ENCODE measurements at regions not wholly inside any gene's neighbourhood (a gene's known extent, or its start where the extent isn't known, plus 50 kb on each side); places are given as distances from the start of the nearest gene placed in this dataset.
"Not testable (repeated sequence)": the region's sequence is repeated elsewhere in the genome, so short reads cannot be mapped to it uniquely, and the experiment has no call there.

GRCh38 chr10:63843107-63843506 lies 321.9 kb downstream of the REEP3 start:
- DNase-seq (ENCODE audit: low read depth, low spot score): no peak

- DNase-seq (ENCODE audit: low read depth, low spot score): not testable (repeated sequence)
Measured at GRCh38 chr10:63848871-63849270, 327.7 kb downstream of the REEP3 start.

- DNase-seq (ENCODE audit: low read depth, low spot score): no peak
Measured at GRCh38 chr10:63862860-63863259, 341.7 kb downstream of the REEP3 start.

GRCh38 chr10:63865210-63865609 lies 344.0 kb downstream of the REEP3 start:
- no peak for DNase-seq (ENCODE audit: low read depth, low spot score)

GRCh38 chr10:63866075-63866746 lies 345.0 kb downstream of the REEP3 start:
- DNase-seq (ENCODE audit: low read depth, low spot score): no peak

GRCh38 chr10:63866747-63867140 lies 345.5 kb downstream of the REEP3 start:
- no peak for DNase-seq (ENCODE audit: low read depth, low spot score)

- no peak for DNase-seq (ENCODE audit: low read depth, low spot score)
Measured at GRCh38 chr10:63878428-63878827, 357.2 kb downstream of the REEP3 start.

GRCh38 chr10:63883861-63884260 lies 362.7 kb downstream of the REEP3 start:
- DNase-seq (ENCODE audit: low read depth, low spot score): no peak

GRCh38 chr10:63884426-63884825 lies 363.2 kb downstream of the REEP3 start:
- DNase-seq (ENCODE audit: low read depth, low spot score): no peak

- DNase-seq (ENCODE audit: low read depth, low spot score): no peak
Measured at GRCh38 chr10:63885156-63885555, 364.0 kb downstream of the REEP3 start.

- no peak for DNase-seq (ENCODE audit: low read depth, low spot score)
Measured at GRCh38 chr10:63886281-63887022, 365.3 kb downstream of the REEP3 start.

GRCh38 chr10:63887023-63887589 lies 365.9 kb downstream of the REEP3 start:
- DNase-seq (ENCODE audit: low read depth, low spot score): no peak

- DNase-seq (ENCODE audit: low read depth, low spot score): no peak
Measured at GRCh38 chr10:63887600-63888370, 366.6 kb downstream of the REEP3 start.

GRCh38 chr10:63889803-63890202 lies 368.6 kb downstream of the REEP3 start:
- no peak for DNase-seq (ENCODE audit: low read depth, low spot score)

GRCh38 chr10:63896992-63897391 lies 375.8 kb downstream of the REEP3 start:
- no peak for DNase-seq (ENCODE audit: low read depth, low spot score)

- no peak for DNase-seq (ENCODE audit: low read depth, low spot score)
Measured at GRCh38 chr10:63899673-63900300, 378.6 kb downstream of the REEP3 start.

- DNase-seq (ENCODE audit: low read depth, low spot score): no peak
Measured at GRCh38 chr10:63901228-63901627, 380.0 kb downstream of the REEP3 start.

GRCh38 chr10:63901881-63902280 lies 380.7 kb downstream of the REEP3 start:
- DNase-seq (ENCODE audit: low read depth, low spot score): no peak

GRCh38 chr10:63910806-63911205 lies 389.6 kb downstream of the REEP3 start:
- no peak for DNase-seq (ENCODE audit: low read depth, low spot score)

- no peak for DNase-seq (ENCODE audit: low read depth, low spot score)
Measured at GRCh38 chr10:63915240-63915639, 394.0 kb downstream of the REEP3 start.

- DNase-seq (ENCODE audit: low read depth, low spot score): no peak
Measured at GRCh38 chr10:63917363-63917762, 396.2 kb downstream of the REEP3 start.

Measured in iPS DF 19.7 (cell line).